ENCODE measurements at regions not wholly inside any gene's neighbourhood (a gene's known extent, or its start where the extent isn't known, plus 50 kb on each side); places are given as distances from the start of the nearest gene placed in this dataset.
"Not testable (repeated sequence)": the region's sequence is repeated elsewhere in the genome, so short reads cannot be mapped to it uniquely, and the experiment has no call there.

- DNase-seq (ENCODE audit: low read depth): peak; percentile 43
- TF ChIP-seq CTCF (conservative IDR thresholded peaks at IDR 0.05; ENCODE audit: control insufficient read depth, insufficient read depth, low read depth, low read length): no peak
- H3K4me3 ChIP-seq (ENCODE audit: control insufficient read depth, low read depth, low read length): no peak overlapping the region
Observed at GRCh38 chrX:110924871-110925270, 129.3 kb upstream of the CHRDL1 start.

DNA sequence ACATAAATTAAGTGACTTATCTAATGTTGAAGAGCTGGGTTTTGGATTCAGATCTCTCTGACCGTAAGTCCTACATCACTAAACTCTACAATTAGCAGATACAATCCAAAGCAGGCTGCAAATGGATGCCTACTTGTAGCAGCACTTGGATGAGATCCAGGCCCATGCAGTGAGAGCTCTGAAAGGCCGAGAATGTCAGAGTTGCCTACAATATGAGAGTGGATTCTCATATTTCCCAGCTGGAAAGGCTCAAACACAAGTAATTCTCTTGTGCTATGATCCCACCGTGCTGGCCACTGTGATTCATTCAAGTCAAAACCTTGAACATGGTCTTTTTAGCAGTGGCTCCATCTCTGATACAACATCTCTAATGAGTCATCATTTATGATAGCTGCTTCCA is 125.4 kb upstream of the CHRDL1 start:
- TF ChIP-seq CTCF (conservative IDR thresholded peaks at IDR 0.05; ENCODE audit: control insufficient read depth, insufficient read depth, low read depth, low read length): no peak

GRCh38 chrX:110915570-110915969 is 120.0 kb upstream of the CHRDL1 start:
- DNase-seq (ENCODE audit: low read depth): peak; percentile 23
- TF ChIP-seq CTCF (conservative IDR thresholded peaks at IDR 0.05; ENCODE audit: control insufficient read depth, insufficient read depth, low read depth, low read length): no peak
- no peak overlapping the region for H3K4me3 ChIP-seq (ENCODE audit: control insufficient read depth, low read depth, low read length)

More for the DNA sequence above, 125.4 kb upstream of the CHRDL1 start:
- DNase-seq (ENCODE audit: low read depth): peak; percentile 58
- no peak overlapping the region for H3K4me3 ChIP-seq (ENCODE audit: control insufficient read depth, low read depth, low read length)

DNA sequence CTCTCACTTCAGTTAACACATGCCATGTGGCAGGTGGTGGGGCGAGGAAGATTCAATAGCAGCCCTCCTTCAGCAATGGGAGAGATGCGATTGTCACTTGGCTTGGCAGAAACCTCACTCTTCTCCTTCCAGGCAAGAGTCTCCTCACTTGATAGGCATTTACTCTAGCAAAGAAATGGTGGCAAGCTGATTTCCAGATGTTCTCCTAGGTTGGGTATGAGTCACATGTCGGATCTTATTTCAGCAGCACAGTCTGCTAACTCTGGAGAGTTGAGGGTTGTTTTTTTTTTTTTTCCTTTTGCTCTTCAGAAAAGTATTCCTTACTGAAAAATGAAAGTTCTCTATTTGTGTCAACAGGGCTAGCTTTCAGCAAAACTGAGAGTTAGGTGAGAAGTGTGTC is 119.5 kb upstream of the CHRDL1 start:
- TF ChIP-seq CTCF (conservative IDR thresholded peaks at IDR 0.05; ENCODE audit: control insufficient read depth, insufficient read depth, low read depth, low read length): no peak
- peak; percentile 93 for DNase-seq (ENCODE audit: low read depth)

DNA sequence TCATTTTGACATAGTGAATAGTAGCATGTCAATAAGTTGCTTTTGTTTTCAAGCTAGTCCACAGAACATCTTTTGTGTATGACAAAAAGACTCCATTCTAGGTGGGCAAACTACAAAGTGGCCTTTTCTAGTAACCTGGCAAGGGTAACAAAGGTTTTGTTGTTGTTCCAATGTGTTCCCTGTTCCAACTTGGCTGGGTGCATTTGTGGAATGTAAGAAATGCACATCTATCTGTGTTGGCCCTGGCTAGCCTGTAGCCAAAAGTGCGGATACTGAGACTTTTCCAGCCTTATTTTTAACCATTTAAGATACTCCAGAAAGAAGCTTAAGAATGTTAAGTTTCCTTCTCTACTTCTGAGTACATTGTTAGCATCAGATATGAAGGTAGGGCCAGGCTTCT is 118.7 kb upstream of the CHRDL1 start:
- H3K4me3 ChIP-seq (ENCODE audit: control insufficient read depth, low read depth, low read length): no peak overlapping the region
- no peak for DNase-seq (ENCODE audit: low read depth)
- TF ChIP-seq CTCF (conservative IDR thresholded peaks at IDR 0.05; ENCODE audit: control insufficient read depth, insufficient read depth, low read depth, low read length): no peak

More for the DNA sequence above, 119.5 kb upstream of the CHRDL1 start:
- H3K4me3 ChIP-seq (ENCODE audit: control insufficient read depth, low read depth, low read length): no peak overlapping the region

DNA sequence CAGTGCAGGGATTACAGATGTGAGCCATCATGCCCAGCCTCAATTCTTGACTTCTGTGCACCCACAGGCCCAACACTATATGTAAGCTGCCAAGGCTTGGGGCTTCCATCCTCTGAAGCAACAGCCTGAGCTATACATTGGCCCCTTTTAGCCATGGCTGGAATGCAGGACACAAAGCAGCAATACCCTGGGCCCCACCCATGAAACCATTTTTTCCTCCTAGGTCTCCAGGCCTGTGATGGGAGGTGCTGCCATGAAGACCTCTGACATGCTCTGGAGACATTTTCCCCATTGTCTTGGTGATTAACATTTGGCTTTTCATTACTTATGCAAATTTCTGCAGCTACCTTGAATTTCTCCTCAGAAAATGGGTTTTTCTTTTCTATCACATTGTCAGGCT is 109.1 kb upstream of the CHRDL1 start:
- H3K4me3 ChIP-seq (ENCODE audit: control insufficient read depth, low read depth, low read length); DNase-seq (ENCODE audit: low read depth): not testable (repeated sequence)

GRCh38 chrX:110881971-110882370 is 86.4 kb upstream of the CHRDL1 start:
- TF ChIP-seq CTCF (conservative IDR thresholded peaks at IDR 0.05; ENCODE audit: control insufficient read depth, insufficient read depth, low read depth, low read length): no peak
- H3K4me3 ChIP-seq (ENCODE audit: control insufficient read depth, low read depth, low read length): no peak overlapping the region
- DNase-seq (ENCODE audit: low read depth): no peak

Measured in fibroblast of mammary gland (primary cell).